AG08396 (cell line): ENCODE measurements at regions not wholly inside any gene's neighbourhood (a gene's known extent, or its start where the extent isn't known, plus 50 kb on each side); places are given as distances from the start of the nearest gene placed in this dataset.

Experiments
- DNase-seq: peaks from one replicate; pipeline ENCODE4 v3.0.0; 2012; ENCODE audit warnings: low spot score, mixed read lengths

GRCh38 chr17:79192503-79193351 lies 118.1 kb downstream of the ENGASE start:
- DNase-seq: peak; percentile 76

- DNase-seq: no peak
Observed at GRCh38 chr17:79191270-79191934, 116.8 kb downstream of the ENGASE start.

- no peak for DNase-seq
Observed at GRCh38 chr17:79189305-79189704, 114.7 kb downstream of the ENGASE start.

- no peak for DNase-seq
Observed at GRCh38 chr17:79188685-79189084, 114.1 kb downstream of the ENGASE start.

GRCh38 chr17:79188048-79188447 lies 113.4 kb downstream of the ENGASE start:
- peak; percentile 83 for DNase-seq

GRCh38 chr17:79187186-79187585 lies 112.6 kb downstream of the ENGASE start:
- DNase-seq: no peak

GRCh38 chr17:79186406-79186805 lies 111.8 kb downstream of the ENGASE start:
- no peak for DNase-seq

GRCh38 chr17:79185671-79186070 lies 111.0 kb downstream of the ENGASE start:
- DNase-seq: no peak

GRCh38 chr17:79184219-79184618 lies 109.6 kb downstream of the ENGASE start:
- DNase-seq: no peak

- peak; percentile 57 for DNase-seq
Observed at GRCh38 chr17:79183293-79184158, 108.9 kb downstream of the ENGASE start.

GRCh38 chr17:79183043-79183292 lies 108.3 kb downstream of the ENGASE start:
- no peak for DNase-seq

GRCh38 chr17:79182176-79183042 lies 107.8 kb downstream of the ENGASE start:
- DNase-seq: no peak

GRCh38 chr17:79180358-79181005 lies 105.9 kb downstream of the ENGASE start:
- no peak for DNase-seq

GRCh38 chr17:79179334-79179733 lies 104.7 kb downstream of the ENGASE start:
- no peak for DNase-seq

- DNase-seq: no peak
Observed at GRCh38 chr17:79177877-79178276, 103.3 kb downstream of the ENGASE start.

- DNase-seq: no peak
Observed at GRCh38 chr17:79176792-79177601, 102.4 kb downstream of the ENGASE start.

GRCh38 chr17:79174905-79175856 lies 100.6 kb downstream of the ENGASE start:
- no peak for DNase-seq

- no peak for DNase-seq
Observed at GRCh38 chr17:79174193-79174765, 99.7 kb downstream of the ENGASE start.

- DNase-seq: no peak
Observed at GRCh38 chr17:79171188-79171587, 96.6 kb downstream of the ENGASE start.
